Immature natural killer cell (primary cell): ENCODE measurements at regions not wholly inside any gene's neighbourhood (a gene's known extent, or its start where the extent isn't known, plus 50 kb on each side); places are given as distances from the start of the nearest gene placed in this dataset.

Source experiments
- DNase-seq, 3 donors: peaks; one replicate each; pipeline ENCODE4 v3.0.0; 2022; ENCODE audit warnings: mixed read lengths in 1 of 3
- H3K27ac Mint-ChIP-seq, 6 donors: one replicate each; pipeline ENCODE4 v1.8.0; 2020; ENCODE audit warnings: mixed read lengths in 6 of 6, mild to moderate bottlenecking in 5 of 6, inconsistent platforms in 4 of 6, moderate library complexity in 3 of 6
- H3K27me3 Mint-ChIP-seq, 3 donors: one replicate each; pipeline ENCODE4 v1.8.0; 2020 to 2021; ENCODE audit warnings: low read depth in 3 of 3, mild to moderate bottlenecking in 3 of 3, mixed read lengths in 3 of 3, moderate library complexity in 3 of 3, inconsistent platforms in 1 of 3
- H3K36me3 Mint-ChIP-seq, 3 donors: one replicate each; pipeline ENCODE4 v1.8.0; 2020; ENCODE audit warnings: mixed read lengths in 3 of 3, inconsistent platforms in 2 of 3, mild to moderate bottlenecking in 2 of 3
- H3K4me1 Mint-ChIP-seq, 2 donors: one replicate each; pipeline ENCODE4 v1.8.0; 2020; ENCODE audit warnings: inconsistent platforms in 2 of 2, mild to moderate bottlenecking in 2 of 2, mixed read lengths in 2 of 2, moderate library complexity in 1 of 2
- H3K4me3 Mint-ChIP-seq, 5 donors: one replicate each; pipeline ENCODE4 v1.8.0; 2020; ENCODE audit warnings: mild to moderate bottlenecking in 5 of 5, mixed read lengths in 5 of 5, inconsistent platforms in 3 of 5, moderate library complexity in 3 of 5
- H3K9me3 Mint-ChIP-seq, 6 donors: one replicate each; pipeline ENCODE4 v1.8.0; 2020; ENCODE audit warnings: mild to moderate bottlenecking in 6 of 6, mixed read lengths in 6 of 6, inconsistent platforms in 4 of 6, moderate library complexity in 3 of 6

DNA sequence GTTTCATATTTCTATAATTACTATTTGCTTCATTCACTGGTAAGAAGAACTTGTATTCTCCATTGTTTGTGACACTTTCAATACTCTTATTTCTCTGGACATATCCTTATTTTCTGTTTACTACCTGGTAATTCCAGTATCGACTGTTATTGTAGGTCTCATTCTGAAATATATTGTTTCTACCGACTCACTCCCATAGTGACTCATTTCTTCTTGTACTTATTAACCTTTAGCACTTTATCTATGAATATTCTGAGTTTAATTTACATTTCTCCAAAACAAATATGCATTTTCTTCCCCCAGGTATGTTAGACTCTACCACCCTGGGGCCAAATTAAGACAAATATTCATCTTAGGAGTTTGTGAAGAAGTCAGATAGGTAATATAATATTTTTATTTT, 164.5 kb upstream of the BTBD3 start:
- no peaks in the 10 kb centered on the region for H3K36me3 Mint-ChIP-seq
- H3K9me3 Mint-ChIP-seq = peaks cover 0 to 37% (median 7%) of the 10 kb centered on the region in 6 donors
- H3K4me3 Mint-ChIP-seq = no peak overlapping the region
- H3K4me1 Mint-ChIP-seq = no peaks in the 10 kb centered on the region
- DNase-seq = no peak
- no peak overlapping the region for H3K27ac Mint-ChIP-seq
- peaks cover 0 to 5% (median 0%) of the 10 kb centered on the region in 3 donors for H3K27me3 Mint-ChIP-seq

DNA sequence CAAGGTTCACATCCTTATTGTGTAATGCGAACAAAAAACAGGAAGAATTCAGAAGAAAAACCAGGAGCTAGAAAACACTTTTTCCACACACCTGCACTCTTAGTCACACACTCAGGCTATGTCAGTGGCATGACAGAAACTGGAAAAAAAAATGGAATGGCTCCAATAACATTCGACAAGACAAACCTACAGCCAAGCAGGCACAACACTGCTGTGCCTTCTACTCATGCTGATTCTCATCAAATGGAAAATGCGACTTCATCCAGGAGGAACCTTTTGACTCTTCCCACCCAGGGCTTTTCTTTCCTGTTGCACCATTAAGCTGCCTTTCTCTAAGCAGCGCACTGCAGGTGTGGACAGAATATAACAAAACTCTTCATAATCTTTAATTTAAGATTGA, 163.2 kb upstream of the BTBD3 start:
- H3K27ac Mint-ChIP-seq = no peak overlapping the region
- H3K4me3 Mint-ChIP-seq = no peak overlapping the region
- peaks cover 0 to 5% (median 0%) of the 10 kb centered on the region in 3 donors for H3K27me3 Mint-ChIP-seq
- H3K4me1 Mint-ChIP-seq = no peaks in the 10 kb centered on the region
- no peaks in the 10 kb centered on the region for H3K36me3 Mint-ChIP-seq
- DNase-seq = no peak
- peaks cover 0 to 28% (median 8%) of the 10 kb centered on the region in 6 donors for H3K9me3 Mint-ChIP-seq

DNA sequence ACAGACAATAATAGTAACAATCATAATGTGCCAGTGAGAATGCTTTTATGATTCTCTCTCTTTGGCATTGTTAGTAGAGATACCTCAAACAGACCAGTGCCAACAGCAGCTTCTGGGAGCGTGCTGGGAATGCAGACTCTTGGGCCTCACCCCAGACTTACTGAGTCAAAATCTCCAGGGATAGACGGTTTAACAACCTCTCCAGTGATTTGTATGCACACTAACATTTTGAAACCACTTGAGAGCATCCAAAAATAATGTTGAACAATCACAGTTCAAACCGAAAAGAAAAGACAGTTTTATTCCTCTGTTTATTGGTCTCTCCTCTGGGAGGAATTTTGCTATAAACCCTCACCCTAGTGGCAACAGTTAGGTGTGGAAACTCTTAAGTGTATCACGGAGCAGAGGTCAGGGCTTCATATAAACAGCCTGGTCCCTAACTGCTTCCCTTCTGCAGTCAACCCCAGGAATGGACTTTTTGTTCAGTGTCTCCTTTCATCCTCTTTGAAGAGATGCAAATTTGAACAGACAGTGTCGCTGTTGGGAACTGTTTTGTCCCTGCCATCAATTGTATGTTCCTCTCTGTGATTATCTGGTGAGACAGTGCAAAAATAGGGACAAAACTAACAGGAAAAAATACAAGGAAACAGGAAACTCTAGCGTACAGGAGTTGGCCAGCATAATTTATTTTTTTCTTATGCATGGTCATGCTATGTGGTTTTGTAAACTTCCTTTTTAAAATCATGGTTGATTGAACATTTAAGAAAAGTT, 162.4 kb upstream of the BTBD3 start:
- no peak for DNase-seq
- no peaks in the 10 kb centered on the region for H3K36me3 Mint-ChIP-seq
- no peak overlapping the region for H3K4me3 Mint-ChIP-seq
- H3K27ac Mint-ChIP-seq = no peak overlapping the region
- H3K4me1 Mint-ChIP-seq = no peaks in the 10 kb centered on the region
- peaks cover 0 to 5% (median 0%) of the 10 kb centered on the region in 3 donors for H3K27me3 Mint-ChIP-seq
- H3K9me3 Mint-ChIP-seq = peaks cover 0 to 22% (median 9%) of the 10 kb centered on the region in 6 donors

DNA sequence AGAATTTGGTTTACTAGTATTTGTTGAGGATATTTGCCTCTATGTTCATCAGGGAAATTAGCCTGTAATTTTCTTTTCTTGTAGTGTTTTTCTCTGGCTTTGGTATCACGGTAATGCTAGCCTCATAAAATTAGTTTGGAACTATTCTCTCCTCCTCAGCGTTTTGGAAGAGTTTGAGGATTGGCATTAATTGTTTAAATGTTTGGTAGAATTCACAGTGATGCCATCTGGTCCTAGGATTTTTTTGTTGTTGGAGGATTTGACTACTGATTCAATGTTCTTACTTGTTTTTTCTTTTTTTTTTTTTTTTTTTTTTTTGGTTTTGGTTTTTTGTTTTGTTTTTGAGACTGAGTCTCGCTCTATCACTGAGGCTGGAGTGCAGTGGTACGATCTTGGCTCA, 156.2 kb upstream of the BTBD3 start:
- Mint-ChIP-seq H3K27ac (no peak overlapping the region), H3K4me3 (no peak overlapping the region), H3K4me1 (no peaks in the 10 kb centered on the region), H3K36me3 (no peaks in the 10 kb centered on the region), H3K27me3 (peaks cover 0 to 3% (median 0%) of the 10 kb centered on the region in 3 donors), H3K9me3 (peaks cover 5 to 29% (median 12%) of the 10 kb centered on the region in 6 donors)
- no peak for DNase-seq

DNA sequence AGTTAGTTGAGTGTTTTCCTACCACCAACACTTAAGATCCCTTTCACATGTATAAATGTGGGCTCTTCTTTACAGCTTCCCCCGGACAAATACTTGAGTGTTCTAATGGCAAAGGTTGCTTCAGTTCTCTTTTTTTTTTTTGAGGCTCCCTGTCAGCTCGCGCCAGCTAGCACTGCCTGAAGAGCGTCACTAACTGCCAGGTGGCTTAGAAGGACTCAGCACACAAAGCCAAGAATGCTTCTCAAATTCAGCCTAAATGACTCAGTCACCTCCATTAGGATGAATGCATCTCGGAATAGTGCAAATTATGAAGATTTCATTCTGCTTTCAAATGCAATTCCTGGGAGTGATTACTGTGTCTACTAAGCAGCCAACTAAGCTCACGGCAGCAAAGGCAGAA, 150.7 kb upstream of the BTBD3 start:
- DNase-seq = no peak
- no peak overlapping the region for H3K27ac Mint-ChIP-seq
- no peaks in the 10 kb centered on the region for H3K4me1 Mint-ChIP-seq
- no peak overlapping the region for H3K4me3 Mint-ChIP-seq
- peaks cover 8 to 58% (median 21%) of the 10 kb centered on the region in 6 donors for H3K9me3 Mint-ChIP-seq
- peaks cover 0 to 5% (median 2%) of the 10 kb centered on the region in 3 donors for H3K27me3 Mint-ChIP-seq
- H3K36me3 Mint-ChIP-seq = peaks cover 0 to 10% (median 0%) of the 10 kb centered on the region in 3 donors

DNA sequence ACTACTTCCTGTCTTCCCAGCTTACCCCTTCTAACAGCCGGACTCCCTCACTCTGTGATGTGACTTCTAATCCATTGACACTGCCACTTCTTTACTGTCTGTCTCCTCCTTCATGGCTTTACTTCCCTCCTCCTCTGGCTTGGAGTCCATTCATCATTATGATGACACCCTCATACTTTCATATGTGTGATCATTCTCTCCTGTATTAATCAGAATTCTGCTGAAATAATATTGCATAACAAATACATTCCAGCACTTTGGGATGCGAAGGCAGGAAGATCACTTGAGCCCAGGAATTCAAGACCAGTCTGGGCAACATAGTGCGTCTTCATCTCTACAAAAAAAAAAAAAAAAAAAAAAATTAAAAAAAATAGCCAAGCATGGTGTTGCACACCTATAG, 147.9 kb upstream of the BTBD3 start:
- H3K4me1 Mint-ChIP-seq = no peaks in the 10 kb centered on the region
- DNase-seq = no peak
- peaks cover 8 to 56% (median 19%) of the 10 kb centered on the region in 6 donors for H3K9me3 Mint-ChIP-seq
- H3K4me3 Mint-ChIP-seq = no peak overlapping the region
- peaks cover 0 to 3% (median 2%) of the 10 kb centered on the region in 3 donors for H3K27me3 Mint-ChIP-seq
- H3K27ac Mint-ChIP-seq = no peak overlapping the region
- peaks cover 0 to 10% (median 0%) of the 10 kb centered on the region in 3 donors for H3K36me3 Mint-ChIP-seq

DNA sequence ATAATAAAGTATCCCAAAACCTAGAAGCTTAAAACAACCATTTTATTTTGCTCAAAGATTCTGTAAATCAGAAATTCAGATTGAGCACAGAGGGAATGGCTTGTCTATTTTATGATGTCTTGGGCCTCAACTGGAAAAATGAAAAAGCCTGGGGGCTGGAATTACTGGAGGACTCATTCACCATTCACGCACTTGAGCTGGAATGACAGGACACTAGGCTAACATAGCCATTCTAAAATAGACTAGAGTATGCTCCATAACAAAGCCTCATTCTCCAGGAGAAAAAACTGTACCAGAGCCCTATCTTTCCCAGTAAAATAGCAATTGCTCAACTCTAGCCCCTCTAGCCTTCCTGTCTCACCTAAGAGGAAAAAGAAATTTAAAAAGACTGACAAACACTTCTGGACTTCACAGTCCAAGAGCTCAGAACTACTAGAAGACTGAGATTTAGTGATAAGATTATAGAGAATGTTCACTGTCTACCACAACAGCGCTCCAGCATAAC, 145.4 kb upstream of the BTBD3 start:
- H3K36me3 Mint-ChIP-seq = peaks cover 0 to 10% (median 0%) of the 10 kb centered on the region in 3 donors
- no peaks in the 10 kb centered on the region for H3K4me1 Mint-ChIP-seq
- H3K9me3 Mint-ChIP-seq = peaks cover 8 to 46% (median 17%) of the 10 kb centered on the region in 6 donors
- peaks cover 0 to 2% (median 0%) of the 10 kb centered on the region in 3 donors for H3K27me3 Mint-ChIP-seq
- no peak overlapping the region for H3K27ac Mint-ChIP-seq
- DNase-seq = no peak
- H3K4me3 Mint-ChIP-seq = no peak overlapping the region

DNA sequence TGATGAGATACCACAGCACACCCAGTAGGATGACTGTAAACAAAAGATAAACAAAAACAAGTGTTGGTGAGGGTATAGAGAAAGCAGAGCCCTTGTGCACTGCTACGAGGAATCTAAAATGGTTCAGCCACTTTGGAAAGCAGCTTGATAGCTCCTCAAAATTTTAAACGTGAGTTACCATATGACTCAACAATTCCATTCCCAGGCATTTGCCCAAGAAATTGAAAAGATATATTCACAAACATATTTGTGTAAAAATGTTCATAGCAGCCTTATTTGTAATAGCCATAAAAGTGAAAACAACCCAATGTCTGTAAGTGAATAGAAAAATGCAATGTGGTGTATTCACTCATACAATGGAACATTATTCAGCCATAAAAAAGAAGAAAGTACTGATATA, 141.0 kb upstream of the BTBD3 start:
- Mint-ChIP-seq H3K27me3 (no peaks in the 10 kb centered on the region), H3K27ac (no peak overlapping the region)

DNA sequence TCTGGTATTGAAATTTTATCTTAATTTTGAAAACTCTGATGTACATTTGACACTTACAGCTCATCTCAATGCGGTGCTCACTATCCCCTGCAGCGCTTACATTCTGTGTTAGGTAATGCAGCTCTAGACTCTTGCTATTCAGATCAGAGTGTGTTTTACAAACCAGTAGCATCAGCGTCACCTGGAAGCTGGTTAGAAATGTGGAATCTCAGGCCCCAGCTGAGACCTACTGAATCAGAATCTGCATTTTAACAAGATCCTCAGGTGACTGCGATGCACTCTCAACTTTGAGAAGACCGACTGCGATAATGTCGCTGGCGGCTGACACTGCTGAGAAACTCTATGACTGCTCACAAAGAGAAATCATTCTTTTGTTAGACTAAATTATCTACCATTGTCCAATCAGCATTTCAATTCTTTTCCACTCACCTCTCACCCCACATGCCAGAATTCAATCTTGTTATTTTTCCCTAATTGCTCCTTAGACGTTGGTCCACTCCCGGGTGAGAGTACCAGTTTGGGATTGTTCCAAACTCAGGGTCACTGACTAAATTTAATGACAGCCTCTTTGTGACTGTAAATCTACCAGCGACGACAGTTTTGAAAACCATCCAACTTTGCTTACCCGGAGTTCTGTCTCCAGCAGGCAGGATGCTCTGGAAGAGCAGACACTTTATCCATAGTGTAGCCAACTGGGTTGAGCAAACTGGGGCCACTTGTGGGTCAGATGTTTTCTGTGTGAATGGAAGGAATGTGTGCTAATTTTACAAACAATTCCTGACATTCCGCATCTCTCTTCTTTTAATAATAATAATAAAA, 140.1 kb upstream of the BTBD3 start:
- DNase-seq = no peak
- Mint-ChIP-seq H3K4me1 (no peaks in the 10 kb centered on the region), H3K9me3 (peaks cover 0 to 11% (median 5%) of the 10 kb centered on the region in 6 donors), H3K27me3 (no peaks in the 10 kb centered on the region), H3K36me3 (no peaks in the 10 kb centered on the region), H3K27ac (no peak overlapping the region), H3K4me3 (no peak overlapping the region)

More for the DNA sequence above, 141.0 kb upstream of the BTBD3 start:
- no peak for DNase-seq
- H3K9me3 Mint-ChIP-seq = peaks cover 0 to 14% (median 7%) of the 10 kb centered on the region in 6 donors
- H3K4me3 Mint-ChIP-seq = no peak overlapping the region
- H3K36me3 Mint-ChIP-seq = no peaks in the 10 kb centered on the region
- no peaks in the 10 kb centered on the region for H3K4me1 Mint-ChIP-seq

DNA sequence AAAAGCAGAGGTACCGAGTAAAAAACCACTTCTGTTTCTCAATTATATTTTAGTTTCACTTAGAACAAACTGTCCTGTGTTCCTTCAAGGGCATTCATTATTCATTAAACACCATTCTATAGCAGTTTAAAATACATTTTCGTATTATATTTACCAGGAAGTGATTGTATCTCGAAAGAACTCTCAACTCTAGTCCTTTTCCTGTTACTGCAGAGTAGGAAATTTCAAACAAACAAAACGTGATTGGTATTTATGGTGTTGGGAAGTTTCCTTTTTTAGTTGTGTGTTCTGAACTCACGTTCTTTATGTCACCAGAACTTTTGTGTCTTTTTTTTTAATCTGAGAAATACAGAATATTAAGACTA, 139.5 kb upstream of the BTBD3 start:
- Mint-ChIP-seq H3K9me3 (peaks cover 0 to 5% (median 5%) of the 10 kb centered on the region in 6 donors), H3K27me3 (peaks cover 0 to 2% (median 0%) of the 10 kb centered on the region in 3 donors), H3K27ac (no peak overlapping the region), H3K36me3 (no peaks in the 10 kb centered on the region), H3K4me1 (no peaks in the 10 kb centered on the region), H3K4me3 (no peak overlapping the region)
- no peak for DNase-seq

DNA sequence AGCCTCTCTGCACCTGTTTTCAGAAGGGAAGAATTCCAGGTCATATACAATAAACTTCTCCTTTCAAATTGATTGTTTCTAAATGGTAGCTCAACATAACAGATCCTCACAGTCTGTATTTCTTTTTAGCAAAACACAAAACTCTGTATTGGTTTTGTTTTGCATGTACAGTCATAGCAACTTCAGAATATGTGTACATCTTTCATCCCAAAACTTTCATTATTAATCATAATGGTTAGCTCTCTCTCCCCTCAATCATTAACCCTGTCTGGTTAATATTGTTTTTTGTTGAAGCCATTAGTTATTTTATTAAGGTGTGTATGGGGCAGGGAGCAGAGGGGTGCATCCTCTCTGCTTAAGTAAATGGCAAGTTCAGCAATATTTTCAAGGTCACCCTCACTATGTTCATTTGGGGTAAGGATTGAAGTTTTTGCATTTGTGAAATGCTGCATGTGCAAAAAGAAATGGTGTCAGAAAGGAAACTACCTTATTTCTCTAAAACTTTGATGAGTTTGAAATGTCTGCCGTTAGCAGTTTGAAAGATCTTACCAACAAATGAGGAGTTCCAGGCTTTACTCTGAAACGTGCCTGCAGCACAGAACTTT, 136.8 kb upstream of the BTBD3 start:
- Mint-ChIP-seq H3K27me3 (peaks cover 0 to 2% (median 0%) of the 10 kb centered on the region in 3 donors), H3K9me3 (peaks cover 0 to 5% (median 0%) of the 10 kb centered on the region in 6 donors), H3K36me3 (no peaks in the 10 kb centered on the region), H3K4me1 (no peaks in the 10 kb centered on the region), H3K4me3 (no peak overlapping the region), H3K27ac (no peak overlapping the region)
- no peak for DNase-seq

DNA sequence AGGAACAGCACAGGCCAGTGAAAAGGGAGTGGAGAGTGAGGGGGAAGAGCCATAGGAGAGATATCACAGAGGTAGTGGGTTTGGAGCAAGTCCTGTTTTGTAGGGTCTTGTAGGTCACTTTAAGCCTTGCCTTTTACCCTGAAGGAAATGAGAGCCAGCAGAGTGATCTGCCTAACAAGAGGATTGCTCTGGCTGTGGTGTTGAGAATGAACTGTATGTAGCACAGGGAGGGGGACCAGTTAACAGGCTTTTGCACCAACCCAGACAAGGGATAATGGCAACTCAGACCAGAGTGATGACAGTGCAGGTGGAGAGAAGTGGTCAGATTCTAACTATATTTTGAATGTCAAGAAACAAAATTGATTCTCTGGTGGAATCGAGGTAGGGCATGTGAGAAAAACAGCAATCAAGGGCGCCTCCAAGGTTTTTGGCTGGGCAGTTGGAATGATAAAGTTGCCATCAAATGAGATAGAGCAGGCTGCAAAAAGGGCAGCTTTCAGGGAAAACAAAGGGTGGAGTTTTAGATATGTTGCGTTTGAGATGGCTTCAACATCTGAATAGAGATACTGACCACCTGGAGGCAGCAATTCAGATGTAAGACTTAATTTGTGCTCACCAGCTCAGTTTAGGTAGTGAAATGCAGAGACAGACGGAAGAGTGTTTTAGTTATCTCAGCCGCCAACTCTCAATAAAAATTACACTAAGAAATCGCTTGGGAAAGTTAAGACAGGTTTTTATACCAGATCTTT, 134.4 kb upstream of the BTBD3 start:
- peaks cover 0 to 5% (median under 1%) of the 10 kb centered on the region in 6 donors for H3K9me3 Mint-ChIP-seq
- H3K4me3 Mint-ChIP-seq = no peak overlapping the region
- peaks cover 0 to 6% (median 0%) of the 10 kb centered on the region in 3 donors for H3K27me3 Mint-ChIP-seq
- no peaks in the 10 kb centered on the region for H3K4me1 Mint-ChIP-seq
- no peak overlapping the region for H3K27ac Mint-ChIP-seq
- no peaks in the 10 kb centered on the region for H3K36me3 Mint-ChIP-seq
- DNase-seq = no peak

DNA sequence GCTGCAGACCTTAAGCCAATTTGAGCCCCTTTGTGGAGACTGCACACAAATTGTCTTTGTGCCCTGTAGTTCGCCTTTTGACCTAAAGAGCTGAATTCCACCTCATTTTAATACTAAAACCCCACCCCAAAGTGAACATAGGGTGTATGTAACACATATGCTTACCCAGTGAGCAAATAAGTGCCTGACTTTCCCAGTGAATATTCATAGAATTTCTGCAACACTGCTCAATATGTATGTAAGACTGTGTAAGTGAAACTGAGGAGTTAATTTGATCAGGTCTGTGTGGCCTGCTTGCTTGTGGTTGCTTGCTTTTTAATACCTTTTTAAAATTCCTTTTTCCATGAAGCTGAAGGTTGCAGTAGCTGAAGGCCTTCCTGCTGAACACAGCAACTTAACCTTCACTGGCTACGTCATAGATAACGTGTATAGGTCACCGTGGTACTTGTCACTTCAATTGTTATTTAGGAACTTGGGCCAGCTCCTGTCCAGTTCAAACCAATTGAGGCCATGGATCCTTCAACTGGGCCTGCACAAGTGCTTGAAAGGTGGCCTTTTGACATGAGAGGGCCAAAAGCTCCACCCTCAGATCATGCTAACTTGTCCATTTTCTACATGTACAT, 131.7 kb upstream of the BTBD3 start:
- no peak overlapping the region for H3K27ac Mint-ChIP-seq
- peaks cover 0 to 5% (median 0%) of the 10 kb centered on the region in 6 donors for H3K9me3 Mint-ChIP-seq
- no peak overlapping the region for H3K4me3 Mint-ChIP-seq
- H3K27me3 Mint-ChIP-seq = peaks cover 0 to 8% (median 0%) of the 10 kb centered on the region in 3 donors
- H3K4me1 Mint-ChIP-seq = no peaks in the 10 kb centered on the region
- no peaks in the 10 kb centered on the region for H3K36me3 Mint-ChIP-seq
- DNase-seq = no peak
